ENCODE measurements at regions not wholly inside any gene's neighbourhood (a gene's known extent, or its start where the extent isn't known, plus 50 kb on each side); places are given as distances from the start of the nearest gene placed in this dataset.

DNA sequence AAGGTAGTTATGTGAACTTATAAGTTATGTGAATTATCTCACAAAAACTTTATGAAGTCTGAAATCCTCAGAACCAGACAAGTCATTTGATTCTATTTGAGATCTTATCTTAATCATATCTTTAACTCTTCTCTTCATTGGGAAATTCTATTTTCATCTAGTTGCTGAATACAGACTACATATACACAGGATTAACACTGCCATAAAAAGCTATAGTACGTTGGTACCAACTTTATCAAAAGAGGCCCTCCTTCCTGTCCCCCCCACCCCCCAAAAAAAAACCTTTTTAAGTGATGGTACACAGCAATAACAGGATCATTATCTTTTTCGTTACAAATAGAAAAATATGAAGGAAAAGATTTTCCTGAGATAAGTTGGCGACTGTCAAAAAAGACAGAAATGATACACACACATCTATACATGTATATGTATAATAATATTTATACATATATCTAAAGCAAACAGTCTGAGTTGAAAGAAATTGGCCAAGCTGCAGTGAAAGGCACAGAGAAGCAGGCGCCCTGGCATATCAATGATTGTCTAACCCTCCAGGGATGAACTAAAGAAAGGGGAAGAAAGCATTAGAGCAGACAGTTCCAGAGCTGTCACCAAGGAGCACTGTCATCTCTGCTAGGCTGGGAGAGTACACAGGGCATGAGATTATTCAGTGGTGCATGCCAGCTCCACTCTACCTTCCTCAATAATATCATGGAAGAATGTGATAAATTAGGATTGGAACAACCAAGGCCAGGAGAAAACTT is 116.7 kb downstream of the KLF12 start:
- no peak for TF ChIP-seq EZH2 (IDR thresholded peaks at IDR 0.05; ENCODE audit: low read length, unreplicated experiment)
- TF ChIP-seq, protein P1, sequence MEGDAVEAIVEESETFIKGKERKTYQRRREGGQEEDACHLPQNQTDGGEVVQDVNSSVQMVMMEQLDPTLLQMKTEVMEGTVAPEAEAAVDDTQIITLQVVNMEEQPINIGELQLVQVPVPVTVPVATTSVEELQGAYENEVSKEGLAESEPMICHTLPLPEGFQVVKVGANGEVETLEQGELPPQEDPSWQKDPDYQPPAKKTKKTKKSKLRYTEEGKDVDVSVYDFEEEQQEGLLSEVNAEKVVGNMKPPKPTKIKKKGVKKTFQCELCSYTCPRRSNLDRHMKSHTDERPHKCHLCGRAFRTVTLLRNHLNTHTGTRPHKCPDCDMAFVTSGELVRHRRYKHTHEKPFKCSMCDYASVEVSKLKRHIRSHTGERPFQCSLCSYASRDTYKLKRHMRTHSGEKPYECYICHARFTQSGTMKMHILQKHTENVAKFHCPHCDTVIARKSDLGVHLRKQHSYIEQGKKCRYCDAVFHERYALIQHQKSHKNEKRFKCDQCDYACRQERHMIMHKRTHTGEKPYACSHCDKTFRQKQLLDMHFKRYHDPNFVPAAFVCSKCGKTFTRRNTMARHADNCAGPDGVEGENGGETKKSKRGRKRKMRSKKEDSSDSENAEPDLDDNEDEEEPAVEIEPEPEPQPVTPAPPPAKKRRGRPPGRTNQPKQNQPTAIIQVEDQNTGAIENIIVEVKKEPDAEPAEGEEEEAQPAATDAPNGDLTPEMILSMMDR (conservative IDR thresholded peaks at IDR 0.05; ENCODE audit: low read depth, low read length): no peak
- no peak for TF ChIP-seq EZH2phosphoT487 (IDR thresholded peaks at IDR 0.05; ENCODE audit: borderline replicate concordance, low read length)

All from PC-3 (cell line).